Stimulated activated CD4-positive, alpha-beta T cell treated with anti-CD3 and anti-CD28 coated beads, Interleukin-2, amount 100 ng/mL, for 4 hours (primary cell): ENCODE measurements at regions not wholly inside any gene's neighbourhood (a gene's known extent, or its start where the extent isn't known, plus 50 kb on each side); places are given as distances from the start of the nearest gene placed in this dataset.

ENCODE experiments used
- DNase-seq: peaks from one replicate; pipeline ENCODE4 v3.0.0-alpha.2; 2020; ENCODE audit warnings: low read depth

DNA sequence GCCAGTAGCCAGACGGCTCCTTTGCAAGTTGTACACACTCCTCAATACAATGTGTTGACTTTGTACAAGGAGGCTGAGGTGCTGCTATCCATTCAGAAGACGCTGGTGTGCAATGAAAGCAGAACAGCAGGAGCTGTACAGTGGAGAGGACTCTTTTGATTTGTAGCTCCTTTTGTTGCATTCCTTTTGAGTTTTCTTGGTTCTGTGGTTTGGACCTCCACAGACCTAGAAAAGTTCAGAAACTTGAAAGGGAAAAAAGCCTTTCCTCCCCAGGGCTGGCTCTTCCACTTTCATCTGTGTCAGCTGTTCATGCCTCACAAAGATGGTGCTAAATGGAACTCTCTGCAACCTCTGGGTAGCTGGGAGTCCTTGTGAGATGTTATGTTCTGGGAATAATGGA is 117.4 kb downstream of the MAT2B start:
- no peak for DNase-seq

DNA sequence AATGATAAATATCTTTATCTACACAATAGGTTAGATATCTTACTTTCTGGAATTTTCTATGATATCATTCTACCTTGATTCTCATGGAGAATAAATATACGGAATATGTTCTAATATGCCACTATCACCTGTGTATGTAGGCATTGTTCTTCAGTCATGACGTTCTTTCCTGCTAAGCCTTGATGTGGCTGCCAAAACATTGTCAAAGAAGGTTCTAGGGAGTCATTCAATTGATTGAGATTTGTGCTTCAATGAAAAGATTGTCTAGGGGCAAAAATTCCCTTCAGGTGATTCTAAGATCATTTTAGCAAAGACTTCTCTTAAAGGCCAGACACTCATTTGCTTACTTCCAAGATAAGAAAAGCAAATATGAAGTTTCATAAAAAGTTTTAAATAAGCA is 118.1 kb downstream of the MAT2B start:
- DNase-seq: no peak

GRCh38 chr5:163623986-163624385 is 118.6 kb downstream of the MAT2B start:
- DNase-seq: no peak

- DNase-seq: no peak
Measured at GRCh38 chr5:163624431-163624830, 119.0 kb downstream of the MAT2B start.

DNA sequence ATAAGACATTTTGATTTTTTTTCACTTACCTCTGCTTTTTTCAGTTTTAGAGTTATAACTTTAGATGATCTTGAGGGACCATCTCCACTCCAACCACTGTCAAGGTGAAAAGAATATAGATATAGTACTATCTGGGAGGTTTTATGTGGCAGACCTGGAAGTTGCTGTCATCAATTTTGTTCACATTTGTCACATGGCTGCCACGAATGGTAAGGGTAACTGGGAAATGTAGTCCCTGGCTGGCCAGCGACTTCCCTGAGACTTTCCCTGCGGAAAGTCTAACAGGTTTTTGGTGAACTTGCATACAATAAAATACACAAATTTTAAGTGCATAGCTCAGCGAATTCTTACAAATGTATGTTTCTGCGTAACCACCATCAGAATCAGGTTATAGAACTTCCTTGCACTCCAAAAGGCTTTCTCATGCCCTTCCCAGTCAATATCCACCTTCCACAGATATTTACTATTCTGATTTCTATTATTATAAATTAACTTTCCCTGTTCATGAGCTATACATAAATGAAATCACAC is 121.5 kb downstream of the MAT2B start:
- DNase-seq: no peak

DNA sequence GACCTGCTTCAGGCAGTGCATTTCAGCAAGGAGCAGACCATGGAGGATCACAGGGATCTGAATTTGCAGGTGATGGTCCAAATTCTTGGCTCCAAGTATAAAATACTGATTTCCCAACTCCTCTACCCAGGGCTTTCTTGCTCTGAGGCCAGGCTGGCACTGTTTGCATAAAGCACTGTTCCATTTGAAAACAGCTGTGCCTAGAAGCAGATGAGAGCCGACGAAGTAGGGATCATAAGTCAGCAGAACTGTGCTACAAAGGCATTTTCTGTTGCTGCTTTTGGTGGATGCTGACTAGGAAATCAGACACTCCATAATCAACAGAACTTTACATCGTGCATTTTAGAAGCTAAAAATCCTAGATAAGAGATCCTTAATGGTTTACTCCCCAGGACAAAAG is 126.4 kb downstream of the MAT2B start:
- no peak for DNase-seq

- no peak for DNase-seq
Measured at GRCh38 chr5:163633926-163634460, 128.6 kb downstream of the MAT2B start.

GRCh38 chr5:163635631-163636030 is 130.2 kb downstream of the MAT2B start:
- DNase-seq: no peak

GRCh38 chr5:163642904-163643303 is 137.5 kb downstream of the MAT2B start:
- DNase-seq: no peak

GRCh38 chr5:163645421-163646416 is 140.3 kb downstream of the MAT2B start:
- DNase-seq: no peak

- no peak for DNase-seq
Measured at GRCh38 chr5:163649514-163649913, 144.1 kb downstream of the MAT2B start.

- DNase-seq: no peak
Measured at GRCh38 chr5:163653526-163653925, 148.1 kb downstream of the MAT2B start.

DNA sequence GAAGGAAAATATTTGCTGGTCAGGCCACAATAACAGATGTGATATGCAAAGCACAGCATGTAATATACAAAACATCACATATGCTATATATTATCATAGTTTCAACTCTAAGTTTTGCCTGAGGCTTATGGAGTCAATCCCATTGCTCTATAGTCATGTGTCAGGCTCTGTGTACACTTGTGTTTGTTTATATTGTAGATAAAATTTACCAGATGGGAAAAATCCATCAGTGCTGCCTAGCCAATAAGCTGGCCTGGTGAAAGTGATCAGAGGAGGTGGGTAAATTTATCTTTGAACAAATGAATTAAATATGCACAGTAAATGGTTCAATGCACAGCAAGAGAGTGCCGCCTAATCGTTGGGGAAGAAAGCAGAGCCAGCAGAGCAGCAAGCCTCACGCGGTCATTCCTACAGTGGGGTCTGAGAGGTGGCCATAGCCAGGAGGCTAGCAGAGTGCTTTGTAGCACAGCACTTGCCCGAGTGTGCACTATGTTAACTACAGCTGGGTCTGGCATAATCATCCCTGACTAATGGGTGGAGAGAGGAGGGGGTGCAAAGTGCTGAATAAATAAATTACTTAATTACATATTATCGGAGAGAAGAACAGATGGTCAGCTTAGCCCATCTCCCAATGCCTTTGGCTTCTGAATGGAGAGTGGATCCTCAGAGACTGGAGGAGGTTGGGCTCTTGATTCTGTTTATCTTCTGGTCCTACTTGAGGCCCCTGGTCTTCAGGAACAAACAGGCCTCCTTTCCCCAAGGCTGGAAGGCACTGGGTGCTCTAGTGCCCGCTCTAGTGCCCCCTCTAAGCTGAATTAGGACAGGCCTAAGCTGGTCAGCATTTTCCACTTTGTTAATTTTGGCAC is 153.5 kb downstream of the MAT2B start:
- no peak for DNase-seq

GRCh38 chr5:163659568-163659902 is 154.1 kb downstream of the MAT2B start:
- DNase-seq: no peak

GRCh38 chr5:163660486-163660885 is 155.1 kb downstream of the MAT2B start:
- DNase-seq: no peak

- DNase-seq: no peak
Measured at GRCh38 chr5:163661360-163661759, 155.9 kb downstream of the MAT2B start.

- no peak for DNase-seq
Measured at GRCh38 chr5:163670036-163670435, 164.6 kb downstream of the MAT2B start.

GRCh38 chr5:163677092-163677491 is 171.7 kb downstream of the MAT2B start:
- no peak for DNase-seq

DNA sequence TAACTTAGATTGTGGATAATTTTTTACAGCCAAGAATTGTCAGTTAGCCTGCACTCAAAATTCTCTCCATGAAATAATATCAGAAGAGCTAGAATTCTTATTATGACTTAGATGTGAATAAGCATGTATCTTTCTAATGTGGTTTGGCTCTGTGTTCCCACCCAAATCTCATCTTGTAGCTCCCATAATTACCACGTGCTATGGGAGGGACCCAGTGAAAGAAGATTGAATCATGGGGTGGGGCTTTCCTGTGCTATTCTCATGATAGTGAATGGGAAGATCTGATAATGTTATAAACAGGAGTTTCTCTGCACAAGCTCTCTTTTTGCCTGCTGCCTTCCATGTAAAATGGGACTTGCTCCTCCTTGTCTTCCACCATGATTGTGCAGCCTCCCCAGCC is 176.8 kb downstream of the MAT2B start:
- no peak for DNase-seq

DNA sequence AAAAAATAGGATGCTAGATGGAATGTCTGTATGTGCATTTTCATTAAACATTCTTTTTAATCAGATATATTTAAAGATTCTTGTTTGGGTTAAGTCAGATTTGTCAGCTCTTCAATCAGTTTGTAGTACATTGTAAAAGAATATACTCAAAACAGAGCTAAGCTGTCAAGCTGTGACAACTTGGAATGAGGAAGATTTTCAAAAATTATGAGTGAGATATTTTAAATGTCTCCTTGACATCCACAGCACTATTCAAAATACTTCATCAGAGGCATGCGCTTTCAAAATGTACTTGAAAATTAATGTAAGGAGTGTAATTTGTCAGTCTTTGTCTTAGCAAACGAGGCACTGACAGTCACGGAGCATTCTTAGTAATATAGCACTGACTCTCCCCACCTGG is 182.0 kb downstream of the MAT2B start:
- DNase-seq: no peak

- DNase-seq: no peak
Measured at GRCh38 chr5:163692091-163692490, 186.7 kb downstream of the MAT2B start.

- DNase-seq: no peak
Measured at GRCh38 chr5:163695830-163696578, 190.6 kb downstream of the MAT2B start.
